HEK293 (cell line): ENCODE measurements at regions not wholly inside any gene's neighbourhood (a gene's known extent, or its start where the extent isn't known, plus 50 kb on each side); places are given as distances from the start of the nearest gene placed in this dataset.

Experiments
- CTCF ChIP-seq: fragments of 450-650 bp; formaldehyde crosslinking; IDR thresholded peaks from 2 replicates; pipeline ENCODE4 v1.5.1; 2016; ENCODE audit warnings: missing biosample characterization, missing genetic modification characterization
- HIC1 ChIP-seq: fragments of 450-650 bp; formaldehyde crosslinking; IDR thresholded peaks from 2 replicates; pipeline ENCODE4 v1.5.1; 2016; ENCODE audit warnings: missing biosample characterization, missing genetic modification characterization
- HOXD13 ChIP-seq: sonication (generic); formaldehyde crosslinking; IDR thresholded peaks from 2 replicates; pipeline ENCODE4 v1.8.0; 2022; ENCODE audit warnings: missing genetic modification reagents, borderline replicate concordance
- KLF17 ChIP-seq: fragments of 450-650 bp; formaldehyde crosslinking; IDR thresholded peaks from 2 replicates; pipeline ENCODE4 v1.5.1; 2016; ENCODE audit warnings: missing biosample characterization, missing genetic modification characterization
- PRDM6 ChIP-seq: fragments of 450-650 bp; formaldehyde crosslinking; IDR thresholded peaks from 2 replicates; pipeline ENCODE4 v1.5.1; 2017; ENCODE audit warnings: missing biosample characterization, missing genetic modification characterization
- REST ChIP-seq: fragments of 450-650 bp; formaldehyde crosslinking; IDR thresholded peaks from 2 replicates; pipeline ENCODE4 v1.5.1; 2016; ENCODE audit warnings: missing biosample characterization, missing genetic modification characterization
- TCF7L2 ChIP-seq: IDR thresholded peaks from 2 replicates; pipeline ENCODE4 v1.6.1; 2011; ENCODE audit warnings: low read depth, mild to moderate bottlenecking, inconsistent platforms, low read length, moderate library complexity, borderline replicate concordance
- YY1 ChIP-seq: fragments of 450-650 bp; formaldehyde crosslinking; IDR thresholded peaks from 2 replicates; pipeline ENCODE4 v1.5.1; 2018; ENCODE audit warnings: missing biosample characterization, missing genetic modification characterization
- ZBTB44 ChIP-seq: fragments of 450-650 bp; IDR thresholded peaks from 2 replicates; pipeline ENCODE4 v1.5.1; 2018; ENCODE audit warnings: missing biosample characterization, mild to moderate bottlenecking, missing genetic modification characterization
- ZBTB48 ChIP-seq: fragments of 450-650 bp; formaldehyde crosslinking; IDR thresholded peaks from 2 replicates; pipeline ENCODE4 v1.5.1; 2016; ENCODE audit warnings: missing biosample characterization, missing genetic modification characterization
- ZBTB7A ChIP-seq: fragments of 450-650 bp; formaldehyde crosslinking; IDR thresholded peaks from 2 replicates; pipeline ENCODE4 v1.5.1; 2016; ENCODE audit warnings: low read depth, missing biosample characterization, missing genetic modification characterization
- ZFP37 ChIP-seq: fragments of 450-650 bp; formaldehyde crosslinking; IDR thresholded peaks from 2 replicates; pipeline ENCODE4 v1.5.1; 2016; ENCODE audit warnings: missing biosample characterization, missing genetic modification characterization
- ZNF121 ChIP-seq: fragments of 450-650 bp; formaldehyde crosslinking; IDR thresholded peaks from 2 replicates; pipeline ENCODE4 v1.5.1; 2016; ENCODE audit warnings: missing biosample characterization, missing genetic modification characterization
- ZNF18 ChIP-seq: fragments of 450-650 bp; formaldehyde crosslinking; IDR thresholded peaks from 2 replicates; pipeline ENCODE4 v1.5.1; 2016; ENCODE audit warnings: missing biosample characterization, missing genetic modification characterization

GRCh38 chr18:57961876-57962505 is 82.0 kb upstream of the NEDD4L start:
- TF ChIP-seq HIC1 (tag by site-specific recombination) (no peak), HOXD13 (no peak), ZNF18 (tag by site-specific recombination) (no peak), CTCF (tag by site-specific recombination) (no peak), PRDM6 (tag by site-specific recombination) (no peak), ZNF121 (tag by site-specific recombination) (no peak), ZBTB48 (tag by site-specific recombination) (no peak), ZBTB7A (tag by site-specific recombination) (no peak), YY1 (tag by site-specific recombination) (no peak), REST (no peak), ZBTB44 (tag by site-specific recombination) (no peak), ZFP37 (no peak), TCF7L2 (no peak), KLF17 (tag by site-specific recombination) (no peak)
